ENCODE measurements at regions not wholly inside any gene's neighbourhood (a gene's known extent, or its start where the extent isn't known, plus 50 kb on each side); places are given as distances from the start of the nearest gene placed in this dataset.

- H3K4me1 ChIP-seq (ENCODE audit: low read length) = no peaks in the 10 kb centered on the region
- no peaks in the 10 kb centered on the region for H4K20me1 ChIP-seq (ENCODE audit: insufficient read depth, low read length)
- TF ChIP-seq EZH2phosphoT487 (IDR thresholded peaks at IDR 0.05; ENCODE audit: low read length) (no peak), EZH2 (optimal IDR thresholded peaks at IDR 0.05; ENCODE audit: low read depth, low read length) (no peak), CTCF (IDR thresholded peaks at IDR 0.05; ENCODE audit: low read length) (no peak)
- H3K36me3 ChIP-seq (replicated peaks; ENCODE audit: insufficient read depth, low read length) = no peaks in the 10 kb centered on the region
- H3K9ac ChIP-seq (ENCODE audit: low read length) = no peak overlapping the region
- H3K79me2 ChIP-seq (ENCODE audit: low read length) = no peaks in the 10 kb centered on the region
- H2AFZ ChIP-seq (ENCODE audit: low read length) = no peak overlapping the region
- no peak overlapping the region for H3K27ac ChIP-seq (ENCODE audit: low read length)
- H3K4me3 ChIP-seq (ENCODE audit: low read length) = no peak overlapping the region
- H3K27me3 ChIP-seq (replicated peaks; ENCODE audit: insufficient read depth, low read length) = no peaks in the 10 kb centered on the region
- H3K9me3 ChIP-seq (replicated peaks; ENCODE audit: insufficient read depth, low read length) = no peaks in the 10 kb centered on the region
- H3F3A ChIP-seq (ENCODE audit: insufficient read depth, low read length) = no peaks in the 10 kb centered on the region
- no peak overlapping the region for H3K4me2 ChIP-seq (ENCODE audit: low read depth, low read length)
- no peak for DNase-seq
- H3K9me2 ChIP-seq (replicated peaks; ENCODE audit: insufficient read depth, low read length) = no peaks in the 10 kb centered on the region
Observed at GRCh38 chr5:127153031-127153430, 79.7 kb upstream of the C5orf63 start.

- no peak for TF ChIP-seq CTCF (IDR thresholded peaks at IDR 0.05; ENCODE audit: low read length)
- no peak for TF ChIP-seq EZH2phosphoT487 (IDR thresholded peaks at IDR 0.05; ENCODE audit: low read length)
- TF ChIP-seq EZH2 (optimal IDR thresholded peaks at IDR 0.05; ENCODE audit: low read depth, low read length) = no peak
- Histone ChIP-seq H3K4me2 (ENCODE audit: low read depth, low read length) (no peak overlapping the region), H2AFZ (ENCODE audit: low read length) (no peak overlapping the region), H3K4me1 (ENCODE audit: low read length) (no peaks in the 10 kb centered on the region), H3F3A (ENCODE audit: insufficient read depth, low read length) (no peaks in the 10 kb centered on the region), H3K9me3 (replicated peaks; ENCODE audit: insufficient read depth, low read length) (no peaks in the 10 kb centered on the region), H3K9ac (ENCODE audit: low read length) (no peak overlapping the region), H4K20me1 (ENCODE audit: insufficient read depth, low read length) (no peaks in the 10 kb centered on the region), H3K4me3 (ENCODE audit: low read length) (no peak overlapping the region), H3K27me3 (replicated peaks; ENCODE audit: insufficient read depth, low read length) (no peaks in the 10 kb centered on the region), H3K36me3 (replicated peaks; ENCODE audit: insufficient read depth, low read length) (no peaks in the 10 kb centered on the region), H3K9me2 (replicated peaks; ENCODE audit: insufficient read depth, low read length) (no peaks in the 10 kb centered on the region), H3K79me2 (ENCODE audit: low read length) (no peaks in the 10 kb centered on the region), H3K27ac (ENCODE audit: low read length) (no peak overlapping the region)
- DNase-seq = no peak
Observed at GRCh38 chr5:127153521-127153920, 80.2 kb upstream of the C5orf63 start.

GRCh38 chr5:127163750-127164149 lies 90.4 kb upstream of the C5orf63 start:
- TF ChIP-seq EZH2phosphoT487 (IDR thresholded peaks at IDR 0.05; ENCODE audit: low read length) (no peak), CTCF (IDR thresholded peaks at IDR 0.05; ENCODE audit: low read length) (no peak), EZH2 (optimal IDR thresholded peaks at IDR 0.05; ENCODE audit: low read depth, low read length) (no peak)
- H3K79me2 ChIP-seq (ENCODE audit: low read length) = no peaks in the 10 kb centered on the region
- DNase-seq = no peak

More at GRCh38 chr5:127163750-127164149, 90.4 kb upstream of the C5orf63 start:
- Histone ChIP-seq H3K4me3 (ENCODE audit: low read length) (no peak overlapping the region), H3K4me2 (ENCODE audit: low read depth, low read length) (no peak overlapping the region), H4K20me1 (ENCODE audit: insufficient read depth, low read length) (no peaks in the 10 kb centered on the region), H3K36me3 (replicated peaks; ENCODE audit: insufficient read depth, low read length) (no peaks in the 10 kb centered on the region), H3K27ac (ENCODE audit: low read length) (no peak overlapping the region), H3K9me2 (replicated peaks; ENCODE audit: insufficient read depth, low read length) (no peaks in the 10 kb centered on the region), H3K4me1 (ENCODE audit: low read length) (no peaks in the 10 kb centered on the region), H3K9me3 (replicated peaks; ENCODE audit: insufficient read depth, low read length) (no peaks in the 10 kb centered on the region), H3F3A (ENCODE audit: insufficient read depth, low read length) (no peaks in the 10 kb centered on the region), H3K27me3 (replicated peaks; ENCODE audit: insufficient read depth, low read length) (no peaks in the 10 kb centered on the region), H2AFZ (ENCODE audit: low read length) (no peak overlapping the region), H3K9ac (ENCODE audit: low read length) (no peak overlapping the region)

Measured in MM.1S (cell line).